ENCODE measurements at regions not wholly inside any gene's neighbourhood (a gene's known extent, or its start where the extent isn't known, plus 50 kb on each side); places are given as distances from the start of the nearest gene placed in this dataset.

- TF ChIP-seq CTCF (IDR thresholded peaks at IDR 0.05; ENCODE audit: borderline replicate concordance, extremely low read depth, low read length, poor library complexity, severe bottlenecking), result no peak
- no peak for TF ChIP-seq EZH2 (IDR thresholded peaks at IDR 0.05; ENCODE audit: borderline replicate concordance, low read depth, low read length, severe bottlenecking)
Measured at GRCh38 chr4:130568746-130569145, 1472.8 kb downstream of the C4orf33 start.

All from DND-41 (cell line).